Trophoblast cell (in vitro differentiated cells and primary cell): ENCODE measurements at regions not wholly inside any gene's neighbourhood (a gene's known extent, or its start where the extent isn't known, plus 50 kb on each side); places are given as distances from the start of the nearest gene placed in this dataset.

Source experiments
- DNase-seq, 2 donors: peaks; one replicate each; pipeline ENCODE4 v3.0.0-alpha.2; 2016
- H2AFZ ChIP-seq: 2 replicates; pipeline ENCODE4 v1.6.1; 2013; ENCODE audit warnings: low read length, moderate library complexity, mild to moderate bottlenecking; ENCODE audit not compliant: insufficient read depth, poor library complexity
- H2AK5ac ChIP-seq: 2 replicates; pipeline ENCODE4 v1.6.1; 2013; ENCODE audit warnings: mild to moderate bottlenecking, low read length
- H2BK120ac ChIP-seq: 2 replicates; pipeline ENCODE4 v1.6.1; 2013; ENCODE audit warnings: low read length, mild to moderate bottlenecking, moderate library complexity; ENCODE audit not compliant: insufficient read depth, poor library complexity
- H2BK12ac ChIP-seq: 2 replicates; pipeline ENCODE4 v1.6.1; 2013; ENCODE audit warnings: mild to moderate bottlenecking, low read length, moderate library complexity
- H2BK5ac ChIP-seq: 2 replicates; pipeline ENCODE4 v1.6.1; 2013; ENCODE audit warnings: low read length, low read depth, moderate library complexity, mild to moderate bottlenecking; ENCODE audit not compliant: poor library complexity
- H3K14ac ChIP-seq: 2 replicates; pipeline ENCODE4 v1.6.1; 2013; ENCODE audit warnings: mild to moderate bottlenecking, low read length
- H3K18ac ChIP-seq: 2 replicates; pipeline ENCODE4 v1.6.1; 2013; ENCODE audit warnings: mild to moderate bottlenecking, low read length
- H3K23ac ChIP-seq: 2 replicates; pipeline ENCODE4 v1.6.1; 2013; ENCODE audit warnings: low read length
- H3K27ac ChIP-seq: 2 replicates; pipeline ENCODE4 v1.5.1; 2013; ENCODE audit warnings: low read depth, mild to moderate bottlenecking, inconsistent platforms, low read length, moderate library complexity
- H3K27me3 ChIP-seq: 2 replicates; pipeline ENCODE4 v1.6.1; 2013; ENCODE audit warnings: inconsistent platforms, mild to moderate bottlenecking, low read length, moderate library complexity; ENCODE audit not compliant: insufficient read depth
- H3K36me3 ChIP-seq, 2 experiments: 1 replicate in 1 of 2; 2 replicates in 1 of 2; pipeline ENCODE4 v1.6.1; 2013; ENCODE audit warnings: low read length in 2 of 2, mild to moderate bottlenecking in 2 of 2, moderate library complexity in 1 of 2; ENCODE audit not compliant: insufficient read depth in 2 of 2, control insufficient read depth in 1 of 2
- H3K4ac ChIP-seq: 2 replicates; pipeline ENCODE4 v1.6.1; 2013; ENCODE audit warnings: low read depth, mild to moderate bottlenecking, low read length, moderate library complexity
- H3K4me1 ChIP-seq, 2 experiments: 1 replicate in 1 of 2; 2 replicates in 1 of 2; pipeline ENCODE4 v1.6.1; 2013; ENCODE audit warnings: low read length in 2 of 2, mild to moderate bottlenecking in 2 of 2, moderate library complexity in 1 of 2; ENCODE audit not compliant: insufficient read depth in 2 of 2, control insufficient read depth in 1 of 2
- H3K4me2 ChIP-seq: 2 replicates; pipeline ENCODE4 v1.6.1; 2013; ENCODE audit warnings: inconsistent platforms, mild to moderate bottlenecking, low read length, moderate library complexity
- H3K4me3 ChIP-seq: 2 replicates; pipeline ENCODE4 v1.5.1; 2013; ENCODE audit warnings: mild to moderate bottlenecking, low read depth, low read length, inconsistent platforms
- H3K79me1 ChIP-seq: one replicate; pipeline ENCODE4 v1.6.1; 2013; ENCODE audit warnings: low read length
- H3K79me2 ChIP-seq: 2 replicates; pipeline ENCODE4 v1.6.1; 2013; ENCODE audit warnings: low read length, mild to moderate bottlenecking; ENCODE audit not compliant: control insufficient read depth, insufficient read depth, poor library complexity
- H3K9ac ChIP-seq: 2 replicates; pipeline ENCODE4 v1.6.1; 2013; ENCODE audit warnings: mild to moderate bottlenecking, low read length
- H3K9me3 ChIP-seq: 2 replicates; pipeline ENCODE4 v1.6.1; 2013; ENCODE audit warnings: low read depth, mild to moderate bottlenecking, control low read depth, inconsistent platforms, low read length; ENCODE audit not compliant: insufficient read depth
- H4K12ac ChIP-seq: 2 replicates; pipeline ENCODE4 v1.6.1; 2013; ENCODE audit warnings: low read depth, mild to moderate bottlenecking, low read length, moderate library complexity
- H4K8ac ChIP-seq: 2 replicates; pipeline ENCODE4 v1.6.1; 2013; ENCODE audit warnings: low read depth, mild to moderate bottlenecking, low read length, moderate library complexity
- H4K91ac ChIP-seq: one replicate; pipeline ENCODE4 v1.6.1; 2013; ENCODE audit warnings: low read depth, mild to moderate bottlenecking, low read length, moderate library complexity
- WGBS: extraction: QIAGEN DNeasy Blood & Tissue Kit; methylation state at CpG from one replicate; pipeline ENCODE4 v1.1.7; 2013; ENCODE audit warnings: missing lambda C conversion rate; ENCODE audit not compliant: insufficient read length, insufficient coverage; ENCODE audit errors: extremely low coverage; 5-methylcytosine and 5-hydroxymethylcytosine counted together

GRCh38 chrX:25151749-25152148 lies 136.0 kb upstream of the ARX start:
- no peak for DNase-seq
- no CpG with 5 or more reads among the region's 2 CpGs for WGBS
- Histone ChIP-seq H4K8ac (no peak overlapping the region), H3K4ac (no peak overlapping the region), H3K27me3 (no peaks in the 10 kb centered on the region), H2AFZ (no peak overlapping the region), H3K4me1 (no peaks in the 10 kb centered on the region), H2AK5ac (no peak overlapping the region), H3K23ac (no peak overlapping the region), H4K91ac (no peak overlapping the region), H3K18ac (no peak overlapping the region), H3K4me3 (no peak overlapping the region), H2BK5ac (no peak overlapping the region), H3K79me2 (no peaks in the 10 kb centered on the region), H2BK120ac (no peak overlapping the region), H4K12ac (no peak overlapping the region), H3K9ac (no peak overlapping the region), H3K9me3 (no peaks in the 10 kb centered on the region), H2BK12ac (no peak overlapping the region), H3K79me1 (no peaks in the 10 kb centered on the region), H3K14ac (no peak overlapping the region), H3K4me2 (no peak overlapping the region), H3K36me3 (no peaks in the 10 kb centered on the region), H3K27ac (no peak overlapping the region)

GRCh38 chrX:25144043-25144940 lies 128.5 kb upstream of the ARX start:
- Histone ChIP-seq H2BK12ac (no peak overlapping the region), H3K18ac (no peak overlapping the region), H4K91ac (no peak overlapping the region), H3K4me1 (no peaks in the 10 kb centered on the region), H3K4ac (no peak overlapping the region), H3K9me3 (no peaks in the 10 kb centered on the region), H2BK120ac (no peak overlapping the region), H2AFZ (no peak overlapping the region), H2BK5ac (no peak overlapping the region), H3K4me3 (no peak overlapping the region), H3K23ac (no peak overlapping the region), H3K79me2 (no peaks in the 10 kb centered on the region), H3K27me3 (no peaks in the 10 kb centered on the region), H3K14ac (no peak overlapping the region), H3K9ac (no peak overlapping the region), H4K8ac (no peak overlapping the region), H4K12ac (no peak overlapping the region), H3K4me2 (no peak overlapping the region), H3K36me3 (no peaks in the 10 kb centered on the region), H3K27ac (no peak overlapping the region), H3K79me1 (no peaks in the 10 kb centered on the region), H2AK5ac (no peak overlapping the region)
- peak; percentile 23 to 74 for DNase-seq
- WGBS: no CpG with 5 or more reads among the region's 19 CpGs

GRCh38 chrX:25143596-25143995 lies 127.8 kb upstream of the ARX start:
- no peak overlapping the region for H3K27ac ChIP-seq
- DNase-seq: no peak
- H3K36me3 ChIP-seq: no peaks in the 10 kb centered on the region
- H3K9me3 ChIP-seq: no peaks in the 10 kb centered on the region
- no peak overlapping the region for H2BK12ac ChIP-seq
- H3K23ac ChIP-seq: no peak overlapping the region
- H2BK120ac ChIP-seq: no peak overlapping the region
- H3K79me2 ChIP-seq: no peaks in the 10 kb centered on the region
- no peak overlapping the region for H2BK5ac ChIP-seq
- no peaks in the 10 kb centered on the region for H3K79me1 ChIP-seq
- no peak overlapping the region for H4K12ac ChIP-seq
- no peak overlapping the region for H4K8ac ChIP-seq
- no peak overlapping the region for H3K18ac ChIP-seq
- no peak overlapping the region for H3K9ac ChIP-seq
- no CpG with 5 or more reads among the region's 8 CpGs for WGBS
- H3K4me3 ChIP-seq: no peak overlapping the region
- no peaks in the 10 kb centered on the region for H3K4me1 ChIP-seq
- no peak overlapping the region for H4K91ac ChIP-seq
- no peak overlapping the region for H3K4me2 ChIP-seq
- H3K4ac ChIP-seq: no peak overlapping the region
- H2AFZ ChIP-seq: no peak overlapping the region
- no peaks in the 10 kb centered on the region for H3K27me3 ChIP-seq
- no peak overlapping the region for H3K14ac ChIP-seq
- no peak overlapping the region for H2AK5ac ChIP-seq

- Histone ChIP-seq H3K14ac (no peak overlapping the region), H2BK12ac (no peak overlapping the region), H3K4me2 (no peak overlapping the region), H2AFZ (no peak overlapping the region), H3K4me1 (no peaks in the 10 kb centered on the region), H3K27me3 (no peaks in the 10 kb centered on the region), H3K23ac (no peak overlapping the region), H3K4me3 (no peak overlapping the region), H3K36me3 (no peaks in the 10 kb centered on the region), H3K27ac (no peak overlapping the region), H4K12ac (no peak overlapping the region), H3K4ac (no peak overlapping the region), H2BK120ac (no peak overlapping the region), H3K9me3 (no peaks in the 10 kb centered on the region), H3K18ac (no peak overlapping the region), H4K91ac (no peak overlapping the region), H2AK5ac (no peak overlapping the region), H4K8ac (no peak overlapping the region), H3K79me1 (no peaks in the 10 kb centered on the region), H2BK5ac (no peak overlapping the region), H3K79me2 (no peaks in the 10 kb centered on the region), H3K9ac (no peak overlapping the region)
- no CpG with 5 or more reads among the region's 1 CpG for WGBS
- no peak for DNase-seq
Measured at GRCh38 chrX:25141684-25142083, 125.9 kb upstream of the ARX start.
